Astrocyte (in vitro differentiated cells and primary cell): ENCODE measurements at regions not wholly inside any gene's neighbourhood (a gene's known extent, or its start where the extent isn't known, plus 50 kb on each side); places are given as distances from the start of the nearest gene placed in this dataset.

Experiments
- EZH2 ChIP-seq: IDR thresholded peaks from 2 replicates; pipeline ENCODE4 v1.6.1; 2012; ENCODE audit warnings: mild to moderate bottlenecking, low read length, inconsistent platforms; ENCODE audit not compliant: insufficient read depth
- TF ChIP-seq, protein P1 (sequence below): IDR thresholded peaks from 2 replicates; pipeline ENCODE4 v1.5.1; 2011; ENCODE audit warnings: low read depth, mild to moderate bottlenecking, inconsistent platforms, low read length, moderate library complexity; ENCODE audit not compliant: insufficient read depth

- TF ChIP-seq, protein P1, sequence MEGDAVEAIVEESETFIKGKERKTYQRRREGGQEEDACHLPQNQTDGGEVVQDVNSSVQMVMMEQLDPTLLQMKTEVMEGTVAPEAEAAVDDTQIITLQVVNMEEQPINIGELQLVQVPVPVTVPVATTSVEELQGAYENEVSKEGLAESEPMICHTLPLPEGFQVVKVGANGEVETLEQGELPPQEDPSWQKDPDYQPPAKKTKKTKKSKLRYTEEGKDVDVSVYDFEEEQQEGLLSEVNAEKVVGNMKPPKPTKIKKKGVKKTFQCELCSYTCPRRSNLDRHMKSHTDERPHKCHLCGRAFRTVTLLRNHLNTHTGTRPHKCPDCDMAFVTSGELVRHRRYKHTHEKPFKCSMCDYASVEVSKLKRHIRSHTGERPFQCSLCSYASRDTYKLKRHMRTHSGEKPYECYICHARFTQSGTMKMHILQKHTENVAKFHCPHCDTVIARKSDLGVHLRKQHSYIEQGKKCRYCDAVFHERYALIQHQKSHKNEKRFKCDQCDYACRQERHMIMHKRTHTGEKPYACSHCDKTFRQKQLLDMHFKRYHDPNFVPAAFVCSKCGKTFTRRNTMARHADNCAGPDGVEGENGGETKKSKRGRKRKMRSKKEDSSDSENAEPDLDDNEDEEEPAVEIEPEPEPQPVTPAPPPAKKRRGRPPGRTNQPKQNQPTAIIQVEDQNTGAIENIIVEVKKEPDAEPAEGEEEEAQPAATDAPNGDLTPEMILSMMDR: no peak
- no peak for TF ChIP-seq EZH2
These were observed 329.0 kb downstream of the C12orf75 start for GRCh38 chr12:105659355-105660075.
